Stimulated activated CD8-positive, alpha-beta memory T cell treated with anti-CD3 and anti-CD28 coated beads, Interleukin-4, amount 100 ng/mL, for 48 hours (primary cell): ENCODE measurements at regions not wholly inside any gene's neighbourhood (a gene's known extent, or its start where the extent isn't known, plus 50 kb on each side); places are given as distances from the start of the nearest gene placed in this dataset.
"Not testable (repeated sequence)": the region's sequence is repeated elsewhere in the genome, so short reads cannot be mapped to it uniquely, and the experiment has no call there.

Experiments used
- DNase-seq: peaks from one replicate; pipeline ENCODE4 v3.0.0-alpha.2; 2020

DNA sequence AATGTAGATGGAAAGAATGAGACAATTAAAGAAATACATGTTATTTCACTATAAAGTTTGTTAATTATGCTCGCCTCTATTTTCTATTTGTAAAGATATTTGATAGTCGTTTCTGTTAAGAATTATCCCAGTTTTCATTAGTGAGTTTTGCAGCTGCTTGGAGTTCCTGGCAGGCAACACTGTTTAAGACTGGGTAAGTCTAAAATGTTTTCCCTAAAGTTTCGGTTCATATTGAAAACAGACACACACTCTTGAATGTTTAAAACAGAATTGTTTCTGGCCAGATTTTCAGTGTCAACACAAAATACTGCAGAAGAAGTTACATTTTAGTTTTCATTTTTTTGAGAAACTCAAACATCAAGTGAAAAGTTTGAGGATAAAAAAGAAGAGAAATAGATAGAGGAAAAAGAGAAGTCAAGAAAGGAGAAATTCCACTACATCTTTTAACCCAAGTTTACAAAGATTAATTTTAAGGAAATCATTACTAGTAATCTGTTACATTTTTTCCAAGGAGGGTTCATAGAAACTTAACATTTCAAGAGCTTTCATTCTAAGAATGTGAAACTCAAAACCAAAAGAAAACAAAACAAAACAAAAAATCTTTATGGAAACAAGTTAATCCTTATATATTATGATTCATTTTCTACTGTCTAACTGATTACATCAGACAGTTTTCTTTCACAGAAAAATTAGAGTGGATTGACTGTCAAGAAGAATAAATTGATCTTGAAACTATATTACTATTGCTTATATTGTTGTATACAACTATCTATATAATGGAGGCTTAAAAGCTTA is 305.5 kb downstream of the FAT4 start:
- no peak for DNase-seq

DNA sequence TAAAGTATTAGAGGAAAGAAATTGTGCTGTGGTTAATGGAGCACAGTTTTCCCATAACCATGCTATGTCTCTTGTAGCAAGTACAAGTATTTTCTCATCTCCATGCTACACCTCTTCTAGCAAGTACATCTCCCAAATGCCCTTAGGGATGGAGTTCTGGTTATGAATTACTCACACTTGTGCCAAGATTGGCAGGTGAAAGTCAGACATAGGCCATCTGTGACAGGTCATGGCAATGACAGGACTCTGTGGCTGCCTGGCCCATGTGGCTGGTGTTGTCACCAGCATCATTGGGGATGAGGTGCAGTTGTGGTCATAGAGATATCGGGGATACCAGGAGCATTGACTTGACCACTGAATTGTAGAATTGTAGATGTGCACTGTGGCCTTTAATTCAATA is 310.2 kb downstream of the FAT4 start:
- no peak for DNase-seq

DNA sequence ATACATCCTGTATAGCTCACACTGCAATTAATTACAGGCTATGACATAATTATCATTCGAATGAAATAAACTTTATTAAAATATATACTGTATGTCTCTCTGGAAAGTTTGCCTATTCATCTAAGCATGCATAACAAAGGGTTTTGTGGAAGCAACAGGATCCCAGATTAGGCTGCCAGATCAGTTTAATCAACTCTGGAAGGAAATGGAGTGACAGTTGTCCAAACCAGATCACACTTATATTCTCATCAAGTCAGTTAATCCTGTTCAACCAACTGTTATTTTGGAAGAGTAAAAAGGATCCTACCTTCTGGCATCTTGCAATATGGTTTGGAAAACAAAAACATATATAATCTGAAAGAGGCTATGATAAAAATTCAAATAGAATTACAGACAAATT is 312.2 kb downstream of the FAT4 start:
- no peak for DNase-seq

DNA sequence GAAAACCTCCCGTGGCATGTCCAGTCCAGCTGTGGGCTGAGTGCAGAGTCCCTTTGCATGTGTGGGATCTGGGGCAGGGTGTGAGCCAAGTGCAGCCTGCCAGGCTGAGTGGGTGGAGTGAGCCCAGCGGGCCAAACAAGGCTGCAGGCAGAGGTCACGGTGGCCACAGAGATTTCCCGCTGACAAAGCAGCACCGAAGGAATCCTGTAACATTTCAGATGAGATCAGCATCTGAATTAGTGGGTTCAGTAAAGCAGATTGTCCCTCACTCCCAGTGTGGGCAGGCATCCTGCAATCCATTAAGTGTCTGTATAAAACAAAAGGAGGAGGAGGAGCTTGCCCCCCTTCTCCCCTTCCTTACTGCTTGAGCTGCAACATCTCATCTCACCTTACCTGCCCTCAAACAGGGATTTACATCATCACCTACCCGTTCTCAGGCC is 324.4 kb downstream of the FAT4 start:
- DNase-seq = no peak

DNA sequence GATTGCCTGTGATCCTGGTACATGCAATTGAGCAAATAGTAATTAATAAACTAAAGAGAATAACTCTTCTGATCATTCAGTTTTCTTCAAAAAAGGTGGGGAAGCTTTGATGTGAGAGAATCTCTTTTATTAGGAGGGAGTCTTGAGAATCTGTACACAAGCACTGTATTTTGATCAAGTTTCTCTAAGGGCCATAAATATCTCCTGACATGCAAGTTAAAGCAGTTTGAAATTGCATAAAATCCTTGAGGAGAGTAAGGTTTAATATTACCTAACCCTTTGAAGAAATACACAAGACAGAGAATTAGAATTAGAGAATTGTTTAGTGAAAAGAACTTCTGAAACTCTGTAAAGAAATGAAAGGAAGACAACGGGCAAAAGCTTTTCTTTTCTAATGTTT is 326.9 kb downstream of the FAT4 start:
- DNase-seq = no peak

DNA sequence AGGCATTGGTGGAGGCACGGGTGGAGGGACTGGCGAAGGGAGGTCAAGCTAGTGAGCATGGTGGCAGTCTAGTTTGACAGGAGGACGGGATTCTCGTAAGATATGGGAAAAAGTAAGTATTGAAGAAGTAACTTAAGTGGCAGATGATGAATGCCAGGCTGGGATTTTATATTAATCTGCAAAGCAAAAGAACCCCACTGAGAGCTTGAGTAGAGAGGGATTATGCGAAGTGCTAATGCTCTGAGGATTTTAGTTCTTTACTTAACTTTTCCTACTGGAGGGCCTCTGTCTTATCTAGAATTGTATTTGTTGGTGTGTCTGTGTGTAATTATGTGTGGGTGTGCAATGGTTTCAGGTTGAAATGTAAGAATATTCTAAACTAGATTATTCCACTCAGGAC is 327.9 kb downstream of the FAT4 start:
- DNase-seq = no peak

DNA sequence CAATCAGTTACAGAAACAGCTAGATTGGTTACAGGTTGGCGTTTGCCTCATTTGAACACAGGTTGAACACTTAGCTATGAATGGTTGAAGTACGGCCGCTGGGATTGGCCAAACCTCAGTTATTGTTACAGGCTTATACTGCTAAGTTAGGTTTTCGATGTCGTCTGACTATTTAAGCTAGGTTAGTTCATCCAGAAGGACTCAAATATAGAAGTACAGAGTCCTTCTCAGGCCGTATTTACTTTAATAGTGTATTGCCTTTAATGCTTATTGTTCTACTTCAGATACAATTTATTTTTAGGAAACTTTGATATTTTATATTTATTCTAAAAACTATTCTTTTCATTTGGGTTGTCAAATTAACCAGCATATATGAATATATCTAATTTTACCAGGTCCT is 334.7 kb downstream of the FAT4 start:
- DNase-seq = no peak

DNA sequence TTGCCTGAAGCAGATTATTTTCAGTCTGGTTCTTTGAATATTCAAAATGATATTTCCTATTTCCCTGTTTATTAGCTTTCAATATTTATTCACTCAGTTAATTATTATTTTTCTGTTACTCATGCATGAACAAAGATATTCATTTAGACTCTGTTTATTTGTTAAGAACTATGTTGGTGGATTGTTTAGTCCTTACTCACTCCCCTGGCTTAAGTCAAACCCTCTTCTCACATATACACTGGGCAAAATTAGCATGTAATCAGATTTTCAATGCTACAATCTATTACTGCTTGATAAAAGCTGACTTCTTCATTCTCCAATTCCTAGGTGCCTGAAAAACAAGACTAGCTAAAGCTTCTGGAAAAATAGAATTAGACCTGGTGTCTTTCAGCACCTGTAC is 335.8 kb downstream of the FAT4 start:
- no peak for DNase-seq

DNA sequence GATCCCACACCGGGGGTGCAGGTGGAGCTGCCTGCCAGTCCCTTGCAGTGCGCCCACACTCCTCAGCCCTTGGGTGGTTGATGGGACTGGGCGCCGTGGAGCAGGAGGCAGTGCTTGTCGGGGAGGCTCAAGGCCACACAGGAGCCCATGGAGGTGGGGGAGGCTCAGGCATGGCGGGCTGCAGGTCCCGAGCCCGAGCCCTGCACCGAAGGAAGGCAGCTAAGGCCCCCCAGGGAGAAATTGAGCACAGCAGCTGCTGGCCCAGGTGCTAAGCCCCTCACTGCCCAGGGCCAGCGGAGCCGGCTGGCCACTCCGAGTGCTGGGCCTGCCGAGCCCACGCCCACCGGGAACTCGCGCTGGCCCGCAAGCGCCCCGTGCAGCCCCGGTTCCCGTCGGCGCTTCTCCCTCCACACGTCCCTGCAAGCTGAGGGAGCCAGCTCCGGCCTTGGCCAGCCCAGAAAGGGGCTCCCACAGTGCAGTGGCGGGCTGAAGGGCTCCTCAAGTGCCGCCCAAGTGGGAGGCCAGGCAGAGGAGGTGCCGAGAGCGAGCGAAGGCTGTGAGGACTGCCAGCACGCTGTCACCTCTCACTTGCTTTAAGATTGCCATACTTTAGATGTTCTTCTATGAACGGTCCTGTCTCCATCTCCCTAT is 337.1 kb downstream of the FAT4 start:
- not testable (repeated sequence) for DNase-seq

DNA sequence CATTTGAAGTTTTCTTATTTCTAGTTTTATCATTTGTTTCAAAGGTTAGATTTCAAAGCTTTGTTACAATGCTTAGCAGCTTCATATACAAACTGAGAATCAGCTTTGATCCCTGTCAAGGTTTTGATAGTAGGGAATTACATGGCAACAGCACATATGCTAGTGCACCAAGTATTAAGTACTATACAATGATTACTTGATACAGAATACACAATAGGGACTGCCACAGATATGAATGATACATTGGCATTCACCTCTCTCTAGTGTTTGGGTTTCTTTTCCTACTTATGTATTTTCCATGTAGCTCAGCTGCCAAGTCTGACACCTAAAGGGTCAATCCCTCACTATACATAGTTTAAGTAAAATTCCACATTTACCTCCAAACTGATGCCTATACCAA is 344.0 kb downstream of the FAT4 start:
- no peak for DNase-seq

DNA sequence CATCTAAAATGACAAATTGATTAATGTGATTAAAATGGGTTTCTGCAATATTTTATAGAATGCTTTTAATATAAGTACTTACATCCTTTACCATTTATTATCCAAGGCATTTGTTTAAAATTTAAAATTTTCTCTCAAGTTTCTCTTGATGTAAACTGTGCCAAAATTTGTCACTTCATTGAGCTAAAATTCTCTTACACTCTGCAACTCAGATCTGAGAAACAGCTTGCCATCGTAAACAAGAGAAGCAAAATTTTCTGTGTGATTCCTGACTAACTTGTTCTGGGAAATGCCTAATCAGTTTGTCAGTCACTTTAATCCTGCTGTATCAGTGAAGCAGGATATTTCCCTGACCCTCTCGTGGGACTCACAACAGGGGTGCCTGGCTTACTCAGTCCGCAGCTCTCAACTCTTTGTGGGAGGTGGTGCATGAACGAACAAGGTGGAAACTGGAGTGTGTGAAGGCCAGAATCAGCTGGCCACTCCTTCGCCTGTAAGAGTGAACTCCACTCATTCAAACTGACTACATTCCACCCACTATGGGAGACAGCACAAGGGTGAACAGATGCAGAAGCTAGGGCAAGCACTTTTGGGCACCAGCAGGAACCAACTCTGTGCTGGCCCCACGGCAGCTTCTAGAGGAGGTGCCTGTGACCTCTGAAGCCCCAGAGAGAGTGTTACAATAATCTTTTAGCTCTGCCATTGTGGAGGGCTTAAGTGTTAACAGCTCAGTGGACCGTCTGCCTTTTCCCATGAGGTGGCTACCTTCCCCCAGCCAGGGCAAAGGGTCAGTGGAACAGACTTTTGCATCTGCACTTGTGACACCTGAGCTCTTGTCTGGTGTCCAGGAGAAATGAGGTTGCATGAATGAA is 349.4 kb downstream of the FAT4 start:
- no peak for DNase-seq

DNA sequence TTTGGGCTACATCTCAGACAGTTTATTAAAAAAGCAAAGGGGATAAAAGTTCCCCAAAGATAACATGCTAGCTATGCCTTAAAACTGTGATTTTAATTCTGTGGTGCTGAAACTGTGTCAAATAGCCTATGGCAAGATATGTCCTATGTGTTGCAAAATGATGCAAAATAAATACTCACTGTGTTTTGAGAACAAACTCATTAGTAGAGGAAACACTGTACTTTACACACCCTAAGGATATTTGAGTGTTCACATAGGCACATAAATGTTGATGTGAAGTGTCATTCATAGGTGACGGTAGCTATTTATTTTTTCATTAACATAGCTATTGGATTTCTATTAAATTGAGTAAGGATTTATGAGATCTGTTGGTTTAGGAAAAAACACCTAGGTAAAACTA is 351.9 kb downstream of the FAT4 start:
- DNase-seq = no peak

DNA sequence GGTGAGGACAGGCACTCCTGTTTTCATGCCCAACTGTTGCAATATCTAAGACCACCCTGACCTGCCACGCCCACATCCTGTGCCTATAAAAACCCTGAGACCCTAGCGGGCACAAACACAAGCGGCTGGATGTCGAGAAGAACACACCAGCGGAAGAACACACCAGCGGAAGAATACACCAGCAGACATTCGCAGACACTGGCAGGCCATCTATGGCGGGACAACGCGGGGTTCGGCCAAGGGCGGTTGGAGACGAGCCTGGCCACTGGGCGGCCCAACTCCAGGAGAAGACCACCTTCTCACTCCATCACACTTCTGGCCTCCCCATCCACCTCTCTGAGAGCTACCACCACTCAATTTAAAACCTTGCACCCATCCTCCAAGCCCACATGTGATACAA is 361.4 kb downstream of the FAT4 start:
- no peak for DNase-seq

DNA sequence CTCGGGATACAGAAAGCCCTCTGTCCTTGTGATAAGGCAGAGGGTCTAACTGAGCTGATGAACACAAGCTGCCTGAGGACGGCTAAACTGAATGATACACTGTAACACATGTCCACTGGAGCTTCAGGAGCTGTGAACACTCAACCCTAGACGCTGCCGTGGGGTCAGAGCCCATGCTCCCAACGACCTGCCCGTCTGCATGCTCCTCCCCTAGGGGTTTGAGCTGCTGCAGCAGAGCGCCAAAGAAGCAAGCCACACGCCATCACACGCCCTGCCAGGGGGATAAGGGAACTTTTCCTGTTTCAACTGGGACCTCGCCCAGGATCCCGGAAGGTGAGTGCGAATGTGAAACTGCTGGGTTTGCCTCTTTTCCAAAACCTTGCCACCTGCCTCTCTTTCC is 361.8 kb downstream of the FAT4 start:
- no peak for DNase-seq

DNA sequence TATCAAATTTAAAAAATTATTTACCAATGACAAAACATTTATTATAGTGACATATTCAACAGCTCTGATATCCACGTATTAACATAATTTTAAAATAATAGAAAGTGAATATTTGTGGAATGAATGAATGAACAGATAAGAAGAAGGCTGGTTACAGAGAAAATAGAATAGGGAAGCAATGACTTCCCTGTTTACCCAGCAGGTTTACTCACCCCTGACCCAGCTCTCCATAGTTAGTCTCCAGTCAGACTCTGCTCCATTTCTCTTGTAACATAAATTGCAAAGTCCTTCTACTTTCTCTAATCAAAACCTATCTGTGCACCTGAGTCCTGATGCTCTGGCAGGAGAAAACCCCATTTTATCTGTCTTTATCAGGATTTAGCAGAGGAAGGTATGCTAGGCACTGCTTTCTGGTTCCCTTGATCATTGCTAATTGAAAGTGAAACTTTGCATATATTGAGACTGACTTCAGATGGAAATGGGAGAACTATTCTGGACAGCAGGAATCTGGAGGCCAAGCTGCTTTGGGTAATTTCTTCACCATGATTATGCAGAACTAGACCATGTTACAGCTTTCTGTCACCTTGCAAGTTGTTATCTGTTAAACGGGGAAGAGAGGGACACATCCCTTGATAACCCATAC is 363.0 kb downstream of the FAT4 start:
- DNase-seq = no peak

DNA sequence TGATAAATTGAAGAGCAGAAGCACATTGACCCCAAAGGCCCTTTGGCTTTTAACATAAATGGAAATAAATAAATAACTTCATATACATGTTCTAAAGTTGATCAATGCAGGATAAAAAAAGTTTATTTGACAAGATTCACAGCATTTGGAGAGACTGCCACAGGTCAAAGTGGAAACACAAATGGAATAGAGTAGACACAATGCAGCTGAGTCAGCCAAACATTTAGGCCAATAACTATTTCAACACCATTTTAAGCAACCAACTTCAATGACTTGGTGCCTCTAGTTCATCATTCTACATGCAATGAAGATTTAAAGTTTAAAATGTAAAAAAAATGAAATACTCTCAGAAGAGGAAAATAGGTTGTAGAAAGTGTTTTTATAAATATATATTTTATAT is 365.2 kb downstream of the FAT4 start:
- no peak for DNase-seq

DNA sequence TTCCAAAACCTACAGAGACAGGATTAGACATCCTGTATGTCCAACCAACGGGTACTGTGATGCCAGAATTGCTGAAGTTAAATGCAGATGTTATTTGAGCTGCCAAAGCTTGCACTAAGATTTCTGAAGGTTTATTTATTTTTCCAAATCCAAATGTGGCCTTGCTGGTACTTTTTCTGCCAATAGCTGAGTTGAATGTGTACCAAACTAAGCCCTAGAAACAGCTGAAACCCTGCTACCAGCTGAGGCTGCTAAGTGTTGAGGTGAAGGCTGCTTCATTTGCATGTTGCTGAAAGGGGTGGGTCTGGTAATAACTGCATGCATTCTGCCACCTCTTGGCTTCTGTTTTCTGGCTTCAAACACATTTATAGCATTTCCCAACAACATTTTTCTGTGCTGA is 366.5 kb downstream of the FAT4 start:
- DNase-seq = no peak

DNA sequence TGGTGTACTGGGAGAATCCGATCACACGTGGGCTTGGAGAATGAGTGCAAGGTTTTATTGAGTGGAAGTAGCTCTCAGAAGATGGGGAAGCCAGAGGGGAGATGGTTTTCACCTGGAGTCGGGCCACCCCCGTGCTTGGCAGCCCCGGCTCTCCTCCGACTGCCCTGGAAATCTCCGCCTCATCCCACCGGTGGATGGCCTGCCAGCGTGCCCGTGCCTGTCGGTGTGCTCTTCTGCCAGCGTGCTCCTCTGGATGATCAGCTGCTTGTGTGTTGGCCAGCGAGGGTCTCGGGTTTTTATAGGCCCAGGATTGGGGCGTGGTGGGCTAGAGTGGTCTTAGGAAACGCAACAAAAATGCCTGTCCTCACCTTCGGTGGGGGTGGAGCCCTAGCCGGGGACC is 368.0 kb downstream of the FAT4 start:
- DNase-seq = no peak

DNA sequence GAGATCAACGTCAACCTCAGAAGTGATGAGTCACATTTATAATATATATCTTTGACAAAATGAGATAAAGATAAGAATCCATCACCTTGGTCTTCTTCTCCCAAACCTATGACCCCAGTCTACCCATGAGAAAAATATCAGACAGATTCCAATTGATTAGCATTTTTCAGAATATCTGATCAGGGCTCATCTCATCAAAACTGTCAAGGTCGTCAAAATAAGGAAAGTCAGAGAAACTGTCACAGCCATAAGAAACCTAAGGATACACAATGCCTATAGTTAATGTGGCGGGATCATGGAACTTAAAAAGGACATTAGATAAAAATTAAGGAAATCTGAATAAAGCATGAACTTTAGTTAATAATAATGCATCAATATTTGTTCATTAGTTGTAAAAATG is 374.1 kb downstream of the FAT4 start:
- DNase-seq = no peak

DNA sequence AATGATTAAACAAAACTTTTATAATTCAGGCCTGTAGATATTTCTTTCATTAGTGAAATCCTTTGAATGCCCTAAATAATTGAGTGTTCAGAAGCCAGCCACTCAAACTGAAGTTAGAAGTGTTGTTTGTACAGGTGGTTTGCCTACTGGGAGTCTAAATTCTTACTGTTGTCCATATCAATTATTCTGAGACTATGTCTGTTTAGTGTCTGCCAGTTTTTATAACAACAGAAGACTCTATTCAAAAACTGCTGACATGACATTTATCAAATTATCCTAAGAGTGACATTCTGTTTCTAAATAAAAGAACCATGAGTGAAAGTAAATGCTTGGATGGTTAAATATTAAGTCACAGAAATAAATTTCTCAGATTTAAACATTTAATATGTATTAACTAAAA is 375.1 kb downstream of the FAT4 start:
- DNase-seq = no peak

DNA sequence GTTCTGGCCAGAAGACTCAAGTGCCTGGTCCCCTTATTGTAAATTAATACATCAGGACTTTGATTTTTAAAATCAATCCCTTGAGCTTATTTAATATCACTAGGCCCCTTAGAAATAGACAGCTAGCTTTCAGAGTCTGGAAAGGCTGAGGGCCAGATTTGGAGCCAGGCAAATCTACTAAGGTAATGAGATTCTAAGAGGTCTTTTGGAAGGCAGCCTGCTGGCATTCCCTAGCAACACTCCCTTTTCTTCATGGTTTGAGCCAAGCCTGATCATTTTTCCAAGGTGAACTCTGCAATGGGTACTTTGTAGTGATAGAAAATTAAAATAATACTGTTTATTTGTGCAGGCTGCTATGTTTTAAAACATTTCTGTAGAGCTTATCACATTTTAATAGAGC is 378.5 kb downstream of the FAT4 start:
- no peak for DNase-seq

DNA sequence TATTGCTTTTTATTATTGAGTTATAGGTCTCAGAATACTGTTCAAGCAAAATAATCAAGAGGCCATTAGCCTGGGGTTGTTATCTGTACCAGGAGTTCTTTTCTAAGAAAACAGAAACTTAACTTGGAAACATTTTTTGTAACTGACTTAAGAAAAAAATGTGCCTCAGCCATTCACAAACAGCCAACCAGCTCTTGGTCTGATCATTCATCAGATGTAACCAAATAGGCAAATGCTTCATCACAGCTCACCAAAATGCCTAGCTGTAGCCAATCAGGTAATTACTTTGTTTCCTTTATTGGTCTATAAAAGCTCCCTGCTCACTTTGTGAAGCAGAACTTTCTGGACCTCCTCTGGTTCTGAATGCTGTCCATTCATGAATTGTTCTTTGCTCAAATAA is 387.7 kb downstream of the FAT4 start:
- no peak for DNase-seq

DNA sequence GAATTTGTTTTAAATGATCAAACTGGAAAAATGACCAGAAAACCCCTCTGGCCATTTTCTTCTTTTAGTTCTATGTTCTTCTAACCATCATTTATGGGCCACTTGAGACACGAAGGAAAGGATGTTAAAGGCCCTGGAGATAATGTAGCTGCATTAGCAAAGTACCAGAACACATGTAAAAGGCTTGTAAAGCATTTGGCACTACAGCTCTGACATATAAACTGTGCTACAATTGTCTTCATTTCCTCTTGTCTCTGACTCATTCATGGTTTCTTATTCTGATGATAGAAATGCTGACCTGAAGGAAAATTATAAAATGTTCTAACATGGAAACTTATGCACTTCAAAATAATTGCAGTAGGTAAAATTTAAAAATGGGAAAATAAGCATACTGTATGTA is 388.7 kb downstream of the FAT4 start:
- no peak for DNase-seq
